Right renal pelvis (tissue), 4 donors: ENCODE measurements at regions not wholly inside any gene's neighbourhood (a gene's known extent, or its start where the extent isn't known, plus 50 kb on each side); places are given as distances from the start of the nearest gene placed in this dataset.
"Not testable (repeated sequence)": the region's sequence is repeated elsewhere in the genome, so short reads cannot be mapped to it uniquely, and the experiment has no call there.

Experiments used
- DNase-seq, 4 donors: peaks; one replicate each; pipeline ENCODE4 v3.0.0-alpha.2; 2013; ENCODE audit warnings: low read depth in 4 of 4, low spot score in 3 of 4, missing footprints in 1 of 4

DNA sequence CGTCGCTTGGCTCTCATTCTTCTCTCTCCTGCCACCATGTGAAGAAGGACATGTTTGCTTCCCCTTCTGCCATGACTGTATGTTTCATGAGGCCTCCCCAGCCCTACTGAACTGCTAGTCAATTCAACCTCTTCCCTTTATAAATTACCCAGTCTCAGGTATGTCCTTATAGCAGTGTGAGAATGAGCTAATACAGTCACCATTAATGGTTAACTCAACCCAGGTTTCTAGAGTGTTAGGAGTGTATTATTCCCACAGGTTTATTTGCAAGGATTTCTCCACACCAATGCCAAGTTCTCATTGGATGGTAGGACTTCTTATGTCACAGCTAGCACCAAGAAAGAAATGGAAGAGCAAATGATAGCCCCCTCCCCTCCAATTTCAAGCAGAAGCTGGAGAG is 71.9 kb downstream of the DYNAP start:
- no peak for DNase-seq

DNA sequence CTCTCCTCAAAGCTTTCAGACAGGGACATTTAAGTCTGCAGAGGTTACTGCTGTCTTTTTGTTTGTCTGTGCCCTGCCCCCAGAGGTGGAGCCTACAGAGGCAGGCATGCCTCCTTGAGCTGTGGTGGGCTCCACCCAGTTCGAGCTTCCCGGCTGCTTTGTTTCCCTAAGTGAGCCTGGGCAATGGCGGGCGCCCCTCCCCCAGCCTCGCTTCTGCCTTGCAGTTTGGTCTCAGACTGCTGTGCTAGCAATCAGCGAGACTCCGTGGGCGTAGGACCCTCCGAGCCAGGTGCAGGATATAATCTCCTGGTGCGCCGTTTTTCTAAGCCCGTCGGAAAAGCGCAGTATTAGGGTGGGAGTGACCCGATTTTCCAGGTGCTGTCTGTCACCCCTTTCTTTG is 78.7 kb downstream of the DYNAP start:
- DNase-seq: not testable (repeated sequence)

- peak in 1 of 4 donors; percentile 20 for DNase-seq
Observed at GRCh38 chr18:54671291-54671881, 80.3 kb downstream of the DYNAP start.

- DNase-seq: no peak
Observed at GRCh38 chr18:54672109-54672508, 81.1 kb downstream of the DYNAP start.

GRCh38 chr18:54672846-54673475 is 81.9 kb downstream of the DYNAP start:
- no peak for DNase-seq

GRCh38 chr18:54673936-54674335 is 82.9 kb downstream of the DYNAP start:
- DNase-seq: no peak

DNA sequence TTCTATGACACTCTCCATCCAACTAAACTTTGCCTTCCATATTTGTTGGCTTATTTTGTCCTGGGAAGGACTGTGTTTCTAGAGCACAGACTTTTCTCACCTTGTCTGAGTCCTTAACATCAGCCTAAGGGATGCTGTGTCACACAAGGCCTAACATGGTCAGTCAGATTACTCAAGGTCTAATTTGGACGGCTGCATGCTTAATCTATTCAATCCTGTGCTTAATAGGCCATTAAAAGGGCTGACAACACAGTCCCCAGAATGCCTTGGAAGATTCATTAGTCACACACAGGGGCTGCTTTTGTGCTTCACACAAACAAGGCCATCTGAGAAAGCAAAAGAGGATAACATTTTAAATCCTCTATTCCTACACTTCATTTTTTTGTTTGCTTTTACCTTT is 84.0 kb downstream of the DYNAP start:
- no peak for DNase-seq

GRCh38 chr18:54679318-54680149 is 88.5 kb downstream of the DYNAP start:
- peak; percentile 28 to 59 (median 52) for DNase-seq

DNA sequence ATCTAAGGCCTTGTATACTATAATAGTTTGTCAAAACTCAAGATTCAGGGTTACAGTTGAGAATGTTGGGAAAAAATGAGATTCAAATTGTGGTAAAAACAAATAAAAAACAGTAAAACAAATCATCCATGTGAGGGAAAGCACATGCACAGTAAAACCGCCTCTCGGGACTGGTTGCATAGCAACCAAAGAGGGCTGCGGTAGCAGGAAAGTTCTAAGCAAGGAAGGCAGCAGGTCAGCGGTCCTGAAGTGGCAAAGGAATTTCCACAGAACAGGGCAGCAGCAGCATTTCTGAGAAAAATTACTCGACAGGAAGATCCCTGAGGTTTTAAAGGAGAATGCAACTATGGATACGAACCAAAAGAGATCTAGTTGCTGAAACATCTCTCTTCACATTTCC is 93.7 kb downstream of the DYNAP start:
- DNase-seq: peak in 2 of 4 donors; percentile 14 to 16

GRCh38 chr18:54689319-54689718 is 98.3 kb downstream of the DYNAP start:
- no peak for DNase-seq

GRCh38 chr18:54690198-54690597 is 99.2 kb downstream of the DYNAP start:
- DNase-seq: no peak

- DNase-seq: no peak
Observed at GRCh38 chr18:54692463-54692862, 101.4 kb downstream of the DYNAP start.

- DNase-seq: no peak
Observed at GRCh38 chr18:54696616-54697293, 105.7 kb downstream of the DYNAP start.

DNA sequence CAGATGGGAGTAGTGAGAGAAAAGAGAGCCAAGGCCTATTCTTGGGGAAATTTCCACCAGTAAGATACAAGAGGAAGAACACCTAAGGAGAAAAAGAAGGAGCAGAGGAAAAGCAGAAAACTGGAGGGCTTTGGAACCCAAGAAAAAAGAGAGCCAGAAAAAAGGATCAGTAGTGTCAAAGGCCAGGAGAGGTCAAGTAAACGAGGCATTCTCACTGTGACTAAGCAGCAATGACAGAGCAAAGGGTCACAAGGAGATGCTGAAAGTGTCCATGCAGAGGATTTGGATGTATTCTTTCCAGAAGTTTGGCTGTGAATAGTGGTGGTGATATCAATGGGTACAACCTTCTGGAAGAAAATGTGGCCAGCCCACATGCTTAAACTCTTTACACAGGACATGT is 109.5 kb downstream of the DYNAP start:
- DNase-seq: no peak

DNA sequence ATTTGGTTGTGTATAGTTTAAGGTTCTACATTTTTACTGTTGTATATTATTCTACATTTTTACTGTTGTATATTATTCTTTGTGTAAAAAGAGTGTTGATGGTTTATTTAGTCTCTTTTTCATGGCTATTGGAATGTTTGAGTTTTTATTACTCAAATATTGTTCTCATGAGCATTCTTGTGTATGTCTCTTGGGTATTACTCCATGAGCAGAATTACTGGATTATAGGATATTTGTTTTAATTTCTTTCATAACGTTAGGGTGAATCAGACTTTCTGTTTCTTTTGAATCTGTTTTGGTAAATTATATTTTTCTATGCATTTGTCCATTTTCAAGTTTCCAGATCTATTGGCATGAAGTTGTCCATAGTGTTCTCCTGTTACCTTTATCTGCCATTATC is 111.6 kb downstream of the DYNAP start:
- DNase-seq: no peak

DNA sequence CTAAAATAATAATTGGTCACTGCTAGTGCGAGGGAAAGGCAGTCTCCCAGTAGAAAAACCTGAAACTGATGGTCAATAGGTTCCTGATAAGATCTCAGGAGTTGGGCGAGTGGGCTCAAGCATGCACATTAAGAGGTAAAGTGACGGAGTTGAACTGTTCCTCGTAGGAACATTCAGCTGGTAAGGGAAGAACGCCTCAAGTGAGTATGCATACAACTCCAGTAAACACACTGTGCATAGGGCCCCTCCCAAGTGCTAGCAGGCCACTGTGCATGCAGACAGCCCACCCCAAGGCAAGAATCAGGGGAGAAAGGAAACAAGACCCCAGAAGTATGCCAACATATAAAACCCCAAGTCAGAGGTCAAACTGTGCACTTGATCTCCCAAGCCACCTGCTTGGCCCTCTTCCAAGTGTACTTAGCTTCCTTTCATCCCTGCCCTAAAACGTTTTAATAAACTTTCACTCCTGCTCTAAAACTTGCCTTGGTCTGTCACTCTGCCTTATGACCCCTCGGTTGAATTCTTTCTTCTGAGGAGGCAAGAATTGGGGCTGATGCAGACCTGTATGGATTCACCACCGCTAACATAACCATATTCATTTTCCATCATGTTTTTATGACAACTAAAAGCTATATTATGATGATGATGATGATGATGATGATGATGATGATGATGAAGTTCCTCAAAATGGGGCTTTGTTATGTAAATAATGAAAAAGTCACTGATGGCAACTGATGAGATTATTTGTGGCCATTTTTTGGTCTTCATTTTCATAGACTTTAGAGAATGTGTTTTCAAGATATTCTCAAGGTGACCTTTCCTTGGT is 118.0 kb upstream of the RAB27B start:
- no peak for DNase-seq

- DNase-seq: no peak
Observed at GRCh38 chr18:54710900-54711281, 117.4 kb upstream of the RAB27B start.

DNA sequence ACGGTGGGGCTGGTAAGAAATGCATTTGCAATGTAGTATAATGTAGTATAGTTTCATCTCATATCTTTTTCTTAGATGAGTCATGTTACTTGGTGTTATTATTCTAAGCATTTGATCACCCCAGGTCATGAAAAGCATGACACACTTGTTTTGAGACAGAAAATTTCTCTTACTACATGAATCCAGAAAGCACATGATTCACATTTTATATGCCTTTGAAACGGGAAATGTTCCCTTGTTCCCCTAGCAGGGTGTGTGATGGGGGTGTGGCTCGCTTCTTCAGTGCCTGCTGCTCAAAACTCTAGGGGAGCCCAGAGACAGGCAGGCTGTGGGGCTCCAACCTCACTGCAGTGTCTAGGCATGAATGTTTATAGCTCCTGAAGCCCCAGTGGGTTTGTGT is 116.0 kb upstream of the RAB27B start:
- no peak for DNase-seq

DNA sequence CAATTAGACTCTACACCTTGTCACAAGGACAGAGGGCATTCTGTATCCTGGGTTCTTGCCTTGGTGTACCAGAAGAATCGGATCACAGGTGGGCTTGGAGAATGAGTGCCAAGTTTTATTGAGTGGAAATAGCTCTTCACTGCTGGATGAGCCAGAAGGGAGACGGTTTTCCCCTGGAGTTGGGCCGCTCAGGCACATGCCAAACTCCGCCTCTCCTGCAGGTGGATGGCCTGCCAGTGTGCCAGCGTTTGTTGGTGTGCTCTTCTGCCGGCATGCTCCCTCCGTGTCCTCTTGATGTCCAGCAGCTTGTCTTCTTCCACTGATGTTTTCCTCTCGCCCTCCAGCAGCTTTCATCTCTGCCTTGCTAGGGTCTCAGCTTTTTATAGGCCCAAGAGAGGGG is 115.5 kb upstream of the RAB27B start:
- no peak for DNase-seq

DNA sequence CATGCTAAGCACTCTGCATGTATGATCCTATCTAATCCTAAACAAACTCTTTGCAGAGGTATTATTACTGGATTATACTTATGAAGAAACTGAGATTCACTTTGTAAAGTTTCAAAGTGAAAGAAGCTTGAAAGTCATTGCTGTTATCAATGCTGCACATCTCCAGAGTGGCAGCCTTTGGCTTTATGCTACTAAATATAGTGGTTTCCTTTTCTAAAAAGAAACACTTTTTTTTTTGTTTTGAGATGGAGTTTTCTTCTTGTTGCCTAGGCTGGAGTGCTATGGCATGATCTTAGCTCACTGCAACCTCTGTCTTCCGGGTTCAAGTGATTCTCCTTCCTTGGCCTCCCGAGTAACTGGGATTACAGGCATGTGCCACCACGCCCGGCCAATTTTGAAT is 114.9 kb upstream of the RAB27B start:
- DNase-seq: no peak

DNA sequence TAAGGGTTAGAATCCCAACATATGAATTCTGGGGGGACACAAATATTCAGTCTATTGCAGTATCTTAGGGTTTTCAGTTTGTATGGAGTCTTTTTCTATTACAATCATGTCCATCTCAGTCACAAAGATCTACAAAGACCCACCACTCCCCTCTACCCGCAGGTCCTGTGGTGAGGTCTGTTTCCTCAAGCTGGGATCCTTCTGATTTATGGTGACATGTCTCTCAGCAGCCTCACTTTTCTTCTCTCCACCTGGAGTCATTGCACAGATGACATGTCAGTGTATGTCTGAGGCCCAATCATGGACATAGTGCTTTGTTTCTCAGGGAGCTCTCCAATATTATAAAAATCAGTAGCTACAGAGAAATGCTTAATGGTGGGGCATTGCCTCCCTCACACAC is 113.4 kb upstream of the RAB27B start:
- no peak for DNase-seq
